Endothelial cell of umbilical vein (primary cell): ENCODE measurements at regions not wholly inside any gene's neighbourhood (a gene's known extent, or its start where the extent isn't known, plus 50 kb on each side); places are given as distances from the start of the nearest gene placed in this dataset.

Source experiments
- BruUV-seq: library from RNA; stranded (reverse); fragments of 400-500 nt; replicated peaks from 2 replicates; lab custom pipeline; 2021; lab: Mats Ljungman, UMichigan
- CTCF ChIA-PET: fragments of 300-600, 350-600 bp; sonication (Branson Sonifier 250); formaldehyde crosslinking; loops from one replicate; lab custom pipeline; 2021; ENCODE audit warnings: antibody characterized with exemption, inconsistent platforms; lab: Charles Lee
- POLR2A ChIA-PET: fragments of 300-600, 350-600 bp; sonication (Branson Sonifier 250); formaldehyde crosslinking; loops from one replicate; lab custom pipeline; 2021; ENCODE audit warnings: antibody characterized with exemption, inconsistent platforms; lab: Charles Lee
- DNase-seq: peaks from one replicate; pipeline ENCODE4 v3.0.0-alpha.2; 2011; ENCODE audit warnings: low read depth, low spot score
- FAIRE-seq: peaks from 2 replicates; lab custom pipeline; 2011; peaks lifted over from hg19 to GRCh38; lab: Jason Lieb, UNC
- H2AFZ ChIP-seq: 2 replicates; pipeline ENCODE4 v1.6.0; 2012; ENCODE audit warnings: low read depth, low read length, control low read depth, inconsistent platforms
- H3K27ac ChIP-seq: 2 replicates; pipeline ENCODE4 v1.5.1; 2011; ENCODE audit warnings: low read depth, mild to moderate bottlenecking, control low read depth, low read length, moderate library complexity; ENCODE audit not compliant: insufficient read depth
- H3K27me3 ChIP-seq, 2 experiments: 2 replicates each; pipeline versions ENCODE4 v1.6.0 to v1.6.1; 2011; ENCODE audit warnings: low read length in 2 of 2, mixed read lengths in 1 of 2; ENCODE audit not compliant: control insufficient read depth in 2 of 2, insufficient read depth in 2 of 2
- H3K36me3 ChIP-seq, 2 experiments: 2 replicates in 1 of 2; 3 replicates in 1 of 2; pipeline ENCODE4 v1.5.1; 2011; ENCODE audit warnings: low read length in 2 of 2, mild to moderate bottlenecking in 1 of 2, moderate library complexity in 1 of 2; ENCODE audit not compliant: control insufficient read depth in 2 of 2, insufficient read depth in 2 of 2; ENCODE audit errors: extremely low read depth in 1 of 2
- H3K4me1 ChIP-seq: 3 replicates; pipeline ENCODE4 v1.5.1; 2011; ENCODE audit warnings: mild to moderate bottlenecking, low read length; ENCODE audit not compliant: control insufficient read depth, insufficient read depth; ENCODE audit errors: extremely low read depth
- H3K4me2 ChIP-seq: 2 replicates; pipeline ENCODE4 v1.6.1; 2011; ENCODE audit warnings: low read length, control low read depth, mixed read lengths; ENCODE audit not compliant: insufficient read depth
- H3K4me3 ChIP-seq, 3 experiments: fragments of 200-600 bp in 1 of 3; sonication (generic), shearing (Covaris generic) in 1 of 3; replicated peaks in 1 of 3; 2 replicates each; pipeline ENCODE4 v1.5.1; 2011 to 2016; ENCODE audit warnings: control low read depth in 3 of 3, low read length in 3 of 3, mild to moderate bottlenecking in 2 of 3, inconsistent platforms in 1 of 3, low read depth in 1 of 3, moderate library complexity in 1 of 3; ENCODE audit not compliant: insufficient read depth in 1 of 3
- H3K79me2 ChIP-seq: 2 replicates; pipeline ENCODE4 v1.6.0; 2012; ENCODE audit warnings: low read length, inconsistent platforms; ENCODE audit not compliant: control insufficient read depth, insufficient read depth
- H3K9ac ChIP-seq: replicated peaks from 2 replicates; pipeline ENCODE3; 2011; ENCODE audit warnings: low read length, control low read depth; ENCODE audit not compliant: insufficient read depth; ENCODE audit errors: extremely low read depth
- H3K9me1 ChIP-seq: replicated peaks from 3 replicates; pipeline ENCODE4 v1.6.0; 2011; ENCODE audit warnings: mild to moderate bottlenecking, low read length; ENCODE audit not compliant: control insufficient read depth, insufficient read depth; ENCODE audit errors: extremely low read depth
- H3K9me3 ChIP-seq: replicated peaks from 2 replicates; pipeline ENCODE4 v1.5.1; 2012; ENCODE audit warnings: low read length, inconsistent platforms; ENCODE audit not compliant: control insufficient read depth, insufficient read depth
- H4K20me1 ChIP-seq: replicated peaks from 2 replicates; pipeline ENCODE3; 2011; ENCODE audit warnings: mild to moderate bottlenecking, low read length; ENCODE audit not compliant: control insufficient read depth, insufficient read depth; ENCODE audit errors: extremely low read depth
- CTCF ChIP-seq, 2 donors: IDR thresholded peaks; 1 replicate in 1 of 2; 2 replicates in 1 of 2; pipeline ENCODE4 v1.5.1; 2011; ENCODE audit warnings: low read length in 2 of 2, mild to moderate bottlenecking in 2 of 2, moderate library complexity in 2 of 2, control low read depth in 1 of 2, inconsistent platforms in 1 of 2, low read depth in 1 of 2; ENCODE audit not compliant: insufficient read depth in 1 of 2; ENCODE audit errors: extremely low read depth in 1 of 2
- EZH2 ChIP-seq: IDR thresholded peaks from 2 replicates; pipeline ENCODE4 v1.6.1; 2012; ENCODE audit warnings: borderline replicate concordance, low read depth, mild to moderate bottlenecking, moderate library complexity, low read length, inconsistent platforms; ENCODE audit not compliant: severe bottlenecking
- FOS ChIP-seq: IDR thresholded peaks from 2 replicates; pipeline ENCODE4 v1.6.1; 2011; ENCODE audit warnings: mild to moderate bottlenecking, low read length, moderate library complexity, borderline replicate concordance; ENCODE audit not compliant: insufficient read depth
- GATA2 ChIP-seq: IDR thresholded peaks from 2 replicates; pipeline ENCODE4 v1.7.0; 2011; ENCODE audit warnings: low read depth, mild to moderate bottlenecking, moderate library complexity, mixed read lengths, low read length; ENCODE audit not compliant: insufficient read length, insufficient read depth
- JUN ChIP-seq: IDR thresholded peaks from 2 replicates; pipeline ENCODE4 v1.6.1; 2011; ENCODE audit warnings: borderline replicate concordance, low read depth; ENCODE audit not compliant: insufficient read length, insufficient read depth
- MAX ChIP-seq: IDR thresholded peaks from 2 replicates; pipeline ENCODE4 v1.6.1; 2011; ENCODE audit not compliant: insufficient read depth, insufficient read length
- MYC ChIP-seq: IDR thresholded peaks from one replicate; pipeline ENCODE4 v1.6.1; 2011; ENCODE audit warnings: mild to moderate bottlenecking, low read depth, low read length
- POLR2A ChIP-seq: IDR thresholded peaks from 2 replicates; pipeline ENCODE4 v1.6.1; 2012; ENCODE audit warnings: low read depth, mild to moderate bottlenecking, control low read depth, low read length
- POLR2AphosphoS5 ChIP-seq: IDR thresholded peaks from 2 replicates; pipeline ENCODE4 v1.6.1; 2012; ENCODE audit warnings: low read depth, mild to moderate bottlenecking, control low read depth, low read length, moderate library complexity; ENCODE audit not compliant: insufficient read depth
- dilution Hi-C: fragments of 300-500 bp; cut with MboI; formaldehyde crosslinking; loops from one replicate; pipeline ENCODE4 v1.15.0; 2019; ENCODE audit warnings: low sequenced_read_pairs; ENCODE audit not compliant: extremely low pct_ligation_motif_present
- intact Hi-C: fragments of 100-400 bp; cut with micrococcal nuclease; formaldehyde crosslinking; loops from one replicate; pipeline ENCODE4 v1.10.0; 2022

GRCh38 chr5:171689853-171690417 lies 95.7 kb upstream of the SMIM23 start:
- CTCF ChIA-PET = no interaction called here
- Histone ChIP-seq H3K27me3 (no peaks in the 10 kb centered on the region), H3K27ac (no peak overlapping the region), H3K79me2 (no peaks in the 10 kb centered on the region), H3K4me3 (no peak overlapping the region), H2AFZ (no peak overlapping the region), H3K36me3 (no peaks in the 10 kb centered on the region), H3K9me3 (no peaks in the 10 kb centered on the region), H3K9ac (no peak overlapping the region), H4K20me1 (no peaks in the 10 kb centered on the region), H3K4me2 (no peak overlapping the region), H3K9me1 (no peaks in the 10 kb centered on the region), H3K4me1 (no peaks in the 10 kb centered on the region)
- no peak for TF ChIP-seq GATA2
- no peak for TF ChIP-seq CTCF (IDR thresholded peaks at IDR 0.05; ENCODE audit: extremely low read depth in 1 of 2, insufficient read depth in 1 of 2, low read depth in 1 of 2, low read length in 2 of 2)
- TF ChIP-seq EZH2 = no peak
- no peak for TF ChIP-seq JUN
- no peak for TF ChIP-seq POLR2A
- TF ChIP-seq MAX = no peak
- TF ChIP-seq FOS = no peak
- no peak for TF ChIP-seq MYC
- TF ChIP-seq POLR2AphosphoS5 = no peak
- no peak for DNase-seq
- no peak for FAIRE-seq
- POLR2A ChIA-PET = no interaction called here
- dilution Hi-C loops (no loop called here), intact Hi-C loops (no loop called here)
- BruUV-seq = no TSS peak
